ENCODE measurements at regions not wholly inside any gene's neighbourhood (a gene's known extent, or its start where the extent isn't known, plus 50 kb on each side); places are given as distances from the start of the nearest gene placed in this dataset.

DNA sequence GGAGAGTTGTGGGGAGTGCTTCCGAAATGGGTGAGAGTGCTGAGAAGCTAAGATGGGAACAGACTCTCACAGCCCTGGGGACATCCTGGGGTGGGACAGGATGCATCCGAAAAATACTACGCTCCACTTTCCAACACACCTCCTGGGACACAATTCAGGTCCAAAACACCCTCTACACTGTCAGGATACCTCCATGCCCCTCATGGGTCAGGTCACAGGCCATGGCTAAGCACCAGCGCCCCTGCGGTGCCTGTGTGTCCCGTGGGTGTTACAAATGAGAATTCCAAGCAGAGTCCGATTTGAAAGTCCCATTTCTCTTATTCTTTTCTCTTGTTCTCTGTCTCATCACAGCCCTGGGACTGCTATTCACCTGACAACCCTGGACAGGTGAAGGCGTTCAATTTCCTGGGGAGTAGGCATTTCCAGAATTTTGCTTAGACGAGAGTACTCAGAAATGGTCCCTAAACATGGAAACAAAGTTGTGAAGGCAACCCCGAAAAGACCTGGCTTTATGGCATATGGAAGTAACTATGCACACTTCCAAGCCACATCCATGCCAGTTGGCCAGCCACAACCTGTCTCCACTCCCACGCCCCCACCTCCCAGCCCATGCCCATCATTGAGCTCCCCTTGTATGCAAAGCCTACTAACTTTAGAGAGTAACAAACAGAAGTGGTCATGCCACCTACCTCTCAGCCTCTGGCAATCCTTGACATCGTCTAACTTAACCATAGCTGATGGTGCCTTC lies 87.9 kb upstream of the ZNF507 start:
- no peak for DNase-seq

DNA sequence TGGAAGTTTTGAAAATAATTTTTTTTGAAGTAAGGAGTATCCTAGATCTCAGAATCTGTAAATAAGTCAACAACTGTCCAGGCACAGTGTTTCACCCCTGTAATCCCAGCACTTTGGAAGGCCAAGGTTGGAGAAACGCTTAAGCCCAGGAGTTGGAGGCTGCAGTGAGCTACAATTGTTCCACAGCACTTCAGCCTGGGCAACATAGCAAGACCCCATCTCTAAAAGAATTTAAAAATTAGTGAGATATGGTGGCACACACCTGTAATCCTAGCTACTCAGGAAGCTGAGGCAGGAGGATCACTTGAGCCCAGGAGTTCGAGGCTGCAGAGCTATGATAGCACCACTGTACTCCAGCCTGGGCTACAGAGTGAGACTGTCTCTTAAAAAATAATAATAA lies 87.2 kb upstream of the ZNF507 start:
- DNase-seq, result no peak

- DNase-seq, result no peak
These were observed 80.8 kb upstream of the ZNF507 start for GRCh38 chr19:32264568-32264967.

DNA sequence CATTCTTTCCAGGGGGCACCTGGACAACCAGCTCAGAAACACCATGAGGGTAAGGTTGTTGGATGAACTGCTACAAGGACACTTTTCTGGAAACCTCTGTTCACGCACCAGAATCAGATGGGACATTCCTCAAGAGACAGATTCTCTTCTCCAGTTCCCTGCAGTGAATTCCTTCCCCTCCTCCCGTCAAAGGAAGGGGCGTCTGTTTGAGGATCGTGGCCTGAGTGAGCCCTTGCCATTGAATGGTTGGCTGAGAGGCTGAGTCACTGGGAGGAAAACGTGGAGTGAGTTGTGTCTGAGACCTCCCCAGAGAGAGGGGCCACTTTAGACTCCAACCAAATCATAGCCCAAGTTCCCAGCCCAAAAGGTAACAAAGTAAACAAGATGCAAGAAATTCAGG lies 79.4 kb upstream of the ZNF507 start:
- no peak for DNase-seq

DNA sequence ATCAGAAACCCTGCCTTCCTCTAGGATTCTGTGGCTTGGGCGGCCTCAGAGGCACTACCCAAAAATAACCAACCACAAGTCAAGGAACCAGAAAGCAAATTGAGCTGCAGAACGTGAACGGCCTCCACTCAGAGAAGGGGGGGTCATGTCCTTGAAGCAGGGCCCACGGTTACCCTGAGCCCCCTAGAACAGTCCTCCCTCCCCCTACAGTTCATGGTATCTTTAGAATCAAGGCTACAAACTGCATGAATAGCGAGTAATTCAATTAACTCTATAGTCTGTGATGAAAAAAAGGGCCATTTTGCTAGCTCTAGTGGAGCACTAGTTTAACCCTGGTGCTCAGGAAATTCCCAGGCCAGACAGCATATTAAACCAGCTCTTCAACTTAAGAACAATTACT lies 79.0 kb upstream of the ZNF507 start:
- no peak for DNase-seq

DNA sequence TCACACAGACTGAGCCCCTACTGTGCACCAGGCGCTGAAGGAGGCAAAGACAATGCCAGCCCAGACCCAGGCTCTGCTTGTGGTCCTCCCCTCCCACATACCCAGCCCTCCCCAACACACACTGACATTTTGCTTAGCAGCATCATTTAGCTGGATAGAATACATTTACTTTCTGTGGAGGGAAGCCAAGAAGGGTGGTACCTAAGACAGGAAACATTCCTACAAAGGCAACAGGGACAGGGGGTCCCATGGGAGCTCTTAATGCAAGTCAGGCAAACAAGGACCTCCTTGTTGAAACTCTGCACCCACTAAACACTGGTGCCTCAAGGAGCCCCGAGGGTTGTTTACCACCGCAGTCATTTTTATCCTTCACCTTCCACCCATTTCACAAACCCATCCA lies 77.0 kb upstream of the ZNF507 start:
- no peak for DNase-seq

- DNase-seq, result no peak
These were observed 75.6 kb upstream of the ZNF507 start for GRCh38 chr19:32269831-32270230.

- DNase-seq, result no peak
These were observed 71.9 kb upstream of the ZNF507 start for GRCh38 chr19:32273483-32273882.

DNA sequence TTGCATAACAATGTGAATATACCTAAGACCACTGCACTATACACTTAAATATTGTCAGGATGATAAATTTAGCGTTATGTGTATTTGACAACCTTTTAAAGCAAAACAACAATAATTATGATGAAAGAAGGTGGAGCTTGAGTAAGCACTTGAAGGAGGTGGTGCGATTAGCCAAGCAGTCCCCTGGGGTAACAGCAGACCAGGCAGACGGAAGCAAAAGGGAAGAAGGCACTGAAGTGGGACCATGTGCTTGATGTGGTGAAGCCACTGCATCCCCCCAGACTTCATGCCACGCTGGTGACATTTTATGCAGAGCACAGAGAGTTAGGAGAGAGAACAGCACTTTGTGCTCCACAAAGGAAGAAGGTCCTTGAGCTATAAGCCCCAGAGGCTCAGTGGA lies 58.3 kb upstream of the ZNF507 start:
- DNase-seq, result no peak

DNA sequence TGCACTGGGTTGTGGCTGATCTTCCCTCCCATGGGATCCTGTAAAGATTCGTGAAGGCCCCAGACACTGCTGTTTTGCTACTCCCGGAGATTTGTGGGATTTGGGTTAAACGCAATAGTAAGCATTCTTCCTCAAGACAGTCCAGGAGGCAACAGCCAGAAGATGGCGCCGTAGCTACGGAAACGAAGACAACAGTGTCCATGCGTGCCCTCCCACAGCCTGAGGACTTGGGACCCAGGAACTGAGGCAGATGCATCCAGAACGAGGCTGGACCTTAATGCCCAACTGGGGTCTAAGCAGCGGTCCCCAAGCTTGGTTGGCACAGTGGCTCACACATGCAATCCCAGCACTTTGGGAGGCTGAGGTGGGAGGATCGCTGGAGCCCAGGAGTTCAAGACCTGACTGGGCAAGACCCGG lies 57.6 kb upstream of the ZNF507 start:
- DNase-seq, result no peak

DNA sequence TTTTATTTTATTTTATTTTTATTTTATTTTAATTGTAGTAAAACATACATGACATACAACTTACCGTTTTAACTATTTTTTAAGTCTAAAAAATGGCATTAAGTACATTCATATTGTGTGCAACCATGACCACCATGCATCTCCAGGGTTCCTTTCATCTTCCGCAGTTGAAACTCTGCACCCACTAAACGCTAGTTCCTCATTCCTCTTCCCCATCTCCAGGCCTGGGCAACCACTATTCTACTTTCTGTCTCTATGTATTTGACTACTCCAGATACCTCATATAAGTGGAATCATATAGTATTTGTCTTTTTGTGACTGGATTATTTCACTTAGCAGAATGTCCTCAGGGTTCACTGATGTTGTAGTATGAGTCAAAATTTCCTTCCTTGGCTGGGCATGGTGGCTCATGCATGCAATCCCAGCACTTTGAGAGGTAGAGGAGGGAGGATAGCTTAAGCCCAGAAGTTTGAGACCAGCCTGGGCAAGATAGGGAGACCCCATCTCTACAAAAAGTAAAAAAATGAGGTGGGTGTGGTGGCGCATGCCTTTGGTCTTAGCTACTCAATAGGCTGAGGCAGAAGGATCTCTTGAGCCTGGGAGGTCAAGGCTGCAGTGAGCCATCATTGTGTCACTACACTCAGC lies 55.7 kb upstream of the ZNF507 start:
- DNase-seq, result no peak

DNA sequence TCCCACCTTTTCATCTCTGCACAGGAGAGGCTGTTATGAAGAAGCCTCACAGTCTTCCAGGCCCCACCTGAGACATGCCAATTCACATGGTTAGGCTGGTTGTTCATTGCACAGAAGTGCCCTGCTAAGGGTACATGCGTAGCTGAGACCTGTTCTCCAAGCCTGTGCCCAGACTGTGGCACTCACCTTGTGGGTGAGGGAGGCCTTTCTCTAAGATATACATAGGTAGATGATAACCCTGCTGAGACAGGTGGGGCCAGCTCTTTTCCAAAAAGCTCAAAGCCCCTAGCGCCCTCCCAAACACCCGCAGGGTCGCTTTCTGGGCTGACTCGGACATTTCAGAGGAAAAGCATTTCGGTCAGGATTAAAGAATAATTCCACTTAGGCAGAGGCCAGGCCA lies 53.5 kb upstream of the ZNF507 start:
- DNase-seq, result no peak

GRCh38 chr19:32294871-32295438 lies 50.5 kb upstream of the ZNF507 start:
- DNase-seq, result no peak

All from bone marrow (tissue), 2 donors.